ENCODE measurements at regions not wholly inside any gene's neighbourhood (a gene's known extent, or its start where the extent isn't known, plus 50 kb on each side); places are given as distances from the start of the nearest gene placed in this dataset.

GRCh38 chr20:54872440-54872839, 397.0 kb downstream of the DOK5 start:
- TF ChIP-seq CTCF (IDR thresholded peaks at IDR 0.05), result no peak
- no peak for TF ChIP-seq EZH2 (IDR thresholded peaks at IDR 0.05; ENCODE audit: borderline replicate concordance, insufficient read depth, low read depth, low read length, poor library complexity, severe bottlenecking)
